K562 (cell line): ENCODE measurements at regions not wholly inside any gene's neighbourhood (a gene's known extent, or its start where the extent isn't known, plus 50 kb on each side); places are given as distances from the start of the nearest gene placed in this dataset.

ENCODE experiments used
- ATAC-seq: fragments of 200-7000 bp; cut with Tn5 transposase; 3 replicates; pipeline ENCODE4 v1.9.1; 2020; ENCODE audit warnings: moderate library complexity
- BruUV-seq: library from RNA; stranded (reverse); fragments of 400-500 nt; replicated peaks from 2 replicates; lab custom pipeline; 2021; lab: Mats Ljungman, UMichigan
- CTCF ChIA-PET: fragments of 300-600 bp; formaldehyde crosslinking; extraction: SDS; loops from one replicate; lab custom pipeline; 2021; ENCODE audit warnings: low intra/inter-chr PET ratio; lab: Yijun Ruan, JAX
- POLR2A ChIA-PET: fragments of 300-600, 350-650 bp; sonication (Branson Sonifier 250); formaldehyde crosslinking; extraction: SDS; loops from one replicate; lab custom pipeline; 2021; ENCODE audit warnings: antibody characterized with exemption, inconsistent platforms; lab: Yijun Ruan, JAX
- DNase-seq, 4 experiments: peaks; one replicate each; pipeline versions ENCODE4 v3.0.0 to v3.0.0-alpha.2; 2011 to 2018; ENCODE audit warnings: low spot score in 3 of 4, mixed read lengths in 3 of 4; ENCODE audit errors: extremely low read depth in 1 of 4
- FAIRE-seq: peaks from 2 replicates; lab custom pipeline; 2011; peaks lifted over from hg19 to GRCh38; lab: Jason Lieb, UNC
- H2AFZ ChIP-seq: 2 replicates; pipeline ENCODE4 v1.6.0; 2011; ENCODE audit warnings: low read depth, low read length, control low read depth, inconsistent platforms
- H3K27ac ChIP-seq: fragments of 200-600 bp; 3 replicates; pipeline ENCODE4 v1.8.0; 2011; ENCODE audit warnings: low read depth, mild to moderate bottlenecking, control low read depth, inconsistent platforms, low read length, moderate library complexity, mixed read lengths; ENCODE audit errors: extremely low read depth
- H3K27me3 ChIP-seq, 2 experiments: fragments of 300-600 bp in 1 of 2; 2 replicates in 1 of 2; 3 replicates in 1 of 2; pipeline versions ENCODE4 v1.6.0 to v1.8.0; 2011; ENCODE audit warnings: inconsistent platforms in 2 of 2, low read length in 2 of 2, mild to moderate bottlenecking in 1 of 2, mixed read lengths in 1 of 2, moderate library complexity in 1 of 2; ENCODE audit not compliant: control insufficient read depth in 2 of 2, insufficient read depth in 2 of 2
- H3K36me3 ChIP-seq: fragments of 300-600 bp; 3 replicates; pipeline ENCODE4 v1.8.0; 2011; ENCODE audit warnings: mild to moderate bottlenecking, low read length, inconsistent platforms; ENCODE audit not compliant: control insufficient read depth, insufficient read depth
- H3K4me1 ChIP-seq, 2 experiments: fragments of 200-600 bp in 1 of 2; replicated peaks in 1 of 2; 2 replicates in 1 of 2; 3 replicates in 1 of 2; pipeline versions ENCODE4 v1.5.1 to v1.8.0; 2011; ENCODE audit warnings: inconsistent platforms in 2 of 2, low read length in 2 of 2, mild to moderate bottlenecking in 1 of 2, mixed read lengths in 1 of 2, moderate library complexity in 1 of 2; ENCODE audit not compliant: control insufficient read depth in 2 of 2, insufficient read depth in 2 of 2
- H3K4me2 ChIP-seq: 2 replicates; pipeline ENCODE4 v1.6.1; 2011; ENCODE audit warnings: low read length, control low read depth, inconsistent platforms, mixed read lengths; ENCODE audit not compliant: insufficient read depth
- H3K4me3 ChIP-seq: fragments of 200-600 bp; sonication (generic), shearing (Covaris generic); 2 replicates; pipeline ENCODE4 v1.5.1; 2016; ENCODE audit warnings: control low read depth, inconsistent platforms
- H3K79me2 ChIP-seq: fragments of 200-600 bp; 3 replicates; pipeline ENCODE4 v1.8.0; 2011; ENCODE audit warnings: low read length, inconsistent platforms; ENCODE audit not compliant: control insufficient read depth, insufficient read depth
- H3K9ac ChIP-seq, 2 experiments: 2 replicates each; pipeline versions ENCODE4 v1.6.0 to v1.6.1; 2011; ENCODE audit warnings: low read depth in 2 of 2, low read length in 2 of 2, control low read depth in 1 of 2, inconsistent platforms in 1 of 2, mild to moderate bottlenecking in 1 of 2, mixed read lengths in 1 of 2; ENCODE audit not compliant: insufficient read depth in 1 of 2
- H3K9me1 ChIP-seq: one replicate; pipeline ENCODE4 v1.6.0; 2011; ENCODE audit warnings: inconsistent platforms, mild to moderate bottlenecking, low read length, moderate library complexity; ENCODE audit not compliant: control insufficient read depth, insufficient read depth
- H3K9me3 ChIP-seq: replicated peaks from 2 replicates; pipeline ENCODE4 v1.5.1; 2011; ENCODE audit warnings: low read depth, low read length, inconsistent platforms; ENCODE audit not compliant: control insufficient read depth, insufficient read depth
- H4K20me1 ChIP-seq: replicated peaks from 2 replicates; pipeline ENCODE4 v1.6.1; 2011; ENCODE audit warnings: low read length, inconsistent platforms, mixed read lengths; ENCODE audit not compliant: control insufficient read depth, insufficient read depth
- CTCF ChIP-seq, 3 experiments: IDR thresholded peaks in 2 of 3; conservative IDR thresholded peaks in 1 of 3; 2 replicates each; pipeline ENCODE4 v1.5.1; 2011 to 2012; ENCODE audit warnings: low read length in 3 of 3, mild to moderate bottlenecking in 3 of 3, control low read depth in 2 of 3, improper control_type of control experiment in 1 of 3, inconsistent platforms in 1 of 3, low read depth in 1 of 3, mixed read lengths in 1 of 3, moderate library complexity in 1 of 3; ENCODE audit not compliant: insufficient read depth in 2 of 3
- E2F1 ChIP-seq: sonication (generic); formaldehyde crosslinking; IDR thresholded peaks from 2 replicates; pipeline ENCODE4 v1.8.1; 2023; ENCODE audit warnings: mild to moderate bottlenecking, missing genetic modification reagents, moderate library complexity
- HMG20B ChIP-seq: fragments of 250-450 bp; sonication (Bioruptor Pico); IDR thresholded peaks from 2 replicates; pipeline ENCODE4 v1.5.0; 2021; ENCODE audit warnings: mild to moderate bottlenecking
- PHB2 ChIP-seq: fragments of 450-650 bp; IDR thresholded peaks from 2 replicates; pipeline ENCODE4 v1.6.1; 2017; ENCODE audit warnings: low read depth
- PTRF ChIP-seq: fragments of 450-650 bp; IDR thresholded peaks from 2 replicates; pipeline ENCODE4 v1.6.1; 2016; ENCODE audit warnings: mild to moderate bottlenecking, missing genetic modification characterization, missing compliant biosample characterization
- RAD21 ChIP-seq, 2 experiments: fragments of 250-450 bp in 1 of 2; fragments of 450-650 bp in 1 of 2; sonication (Bioruptor Pico) in 1 of 2; formaldehyde crosslinking in 1 of 2; IDR thresholded peaks in 1 of 2; conservative IDR thresholded peaks in 1 of 2; 2 replicates each; pipeline versions ENCODE4 v1.4.0 to v1.8.0; 2020 to 2022; ENCODE audit warnings: mild to moderate bottlenecking in 2 of 2, moderate library complexity in 1 of 2
- RBM14 ChIP-seq: fragments of 200-400 bp; formaldehyde crosslinking; IDR thresholded peaks from 2 replicates; pipeline ENCODE4 v1.6.1; 2018; ENCODE audit warnings: low read depth, mild to moderate bottlenecking, low read length, moderate library complexity, borderline replicate concordance; ENCODE audit not compliant: insufficient read depth
- TEAD2 ChIP-seq: fragments of 450-650 bp; IDR thresholded peaks from 2 replicates; pipeline ENCODE4 v1.6.1; 2016; ENCODE audit warnings: missing genetic modification characterization, control low read depth, missing compliant biosample characterization
- TSC22D4 ChIP-seq: fragments of 450-650 bp; IDR thresholded peaks from 2 replicates; pipeline ENCODE4 v1.6.1; 2016; ENCODE audit warnings: missing genetic modification characterization, missing biosample characterization, control low read depth
- ZNF717 ChIP-seq: fragments of 250-450 bp; sonication (Bioruptor Pico); IDR thresholded peaks from 2 replicates; pipeline ENCODE4 v1.5.0; 2021
- WGBS: fragments of 100-300 bp; shearing (Covaris generic); methylation state at CpG from one replicate; pipeline ENCODE4 v1.1.6; 2016; ENCODE audit warnings: low coverage, mixed read lengths; ENCODE audit not compliant: insufficient coverage; ENCODE audit errors: missing lambda C conversion rate; 5-methylcytosine and 5-hydroxymethylcytosine counted together
- in situ Hi-C: fragments of 300-500 bp; cut with MboI; formaldehyde crosslinking; loops from 4 replicates; pipeline ENCODE4 v1.15.0; 2018; ENCODE audit warnings: inconsistent platforms, mixed read lengths
- intact Hi-C: fragments of 100-400 bp; cut with micrococcal nuclease; formaldehyde crosslinking; loops from 2 replicates; pipeline ENCODE4 v1.14.2; 2022

- no peaks in the 10 kb centered on the region for H3K79me2 ChIP-seq
- FAIRE-seq (no peak), DNase-seq (no peak)
- no peaks in the 10 kb centered on the region for H3K9me1 ChIP-seq
- H3K4me2 ChIP-seq: no peak overlapping the region
- peaks cover 35% of the 10 kb centered on the region for H3K36me3 ChIP-seq
- TF ChIP-seq TSC22D4 (tag) (no peak), PTRF (tag) (no peak)
- TF ChIP-seq, all 486 proteins: peak for 0
- H3K4me3 ChIP-seq: no peak overlapping the region
- in situ Hi-C loops (no loop called here), intact Hi-C loops (no loop called here)
- 79% methylated on average over 8 of the region's 8 CpGs for WGBS
- H3K9ac ChIP-seq: no peak overlapping the region
- no peaks in the 10 kb centered on the region for H3K27me3 ChIP-seq
- BruUV-seq: TSS peak; percentile 55
- no peaks in the 10 kb centered on the region for H4K20me1 ChIP-seq
- CTCF ChIA-PET: no interaction called here
- H3K4me1 ChIP-seq: no peaks in the 10 kb centered on the region
- ATAC-seq: no peak
- POLR2A ChIA-PET: no interaction called here
- no peak overlapping the region for H2AFZ ChIP-seq
- no peak overlapping the region for H3K27ac ChIP-seq
- H3K9me3 ChIP-seq: no peaks in the 10 kb centered on the region
Observed at GRCh38 chr15:95825671-95826411, 504.7 kb upstream of the NR2F2 start.

- Histone ChIP-seq H3K36me3 (peaks cover 35% of the 10 kb centered on the region), H3K27me3 (no peaks in the 10 kb centered on the region), H2AFZ (no peak overlapping the region), H3K9me3 (no peaks in the 10 kb centered on the region), H3K4me3 (no peak overlapping the region), H3K27ac (no peak overlapping the region), H3K9ac (no peak overlapping the region), H3K4me2 (no peak overlapping the region), H3K9me1 (no peaks in the 10 kb centered on the region), H4K20me1 (no peaks in the 10 kb centered on the region), H3K79me2 (no peaks in the 10 kb centered on the region), H3K4me1 (no peaks in the 10 kb centered on the region)
- POLR2A ChIA-PET: no interaction called here
- intact Hi-C loops: no loop called here
- in situ Hi-C loops: no loop called here
- ATAC-seq: peak; percentile 51; the same call in 1 of the 3 replicates
- no peak for FAIRE-seq
- WGBS: 84% methylated on average over 8 of the region's 8 CpGs
- BruUV-seq: no TSS peak
- DNase-seq: peak in 1 of 4 experiments; percentile 9
- CTCF ChIA-PET: no interaction called here
- TF ChIP-seq RAD21 (CRISPR knock-in tag; conservative IDR thresholded peaks at IDR 0.05 in 1 of 2, IDR thresholded peaks at IDR 0.05 in 1 of 2): peak in 1 of 2 experiments; percentile 36; a peak in 2 of 4 replicates
- no peak for TF ChIP-seq PHB2
- no peak for TF ChIP-seq RBM14
- no peak for TF ChIP-seq E2F1 (CRISPR knock-in tag)
- TF ChIP-seq ZNF717 (CRISPR knock-in tag): no peak
- TF ChIP-seq TEAD2 (tag): no peak
- no peak for TF ChIP-seq HMG20B
- peak; percentile 27 to 39 (median 36); a peak in 4 of 6 replicates for TF ChIP-seq CTCF (IDR thresholded peaks at IDR 0.05 in 2 of 3, conservative IDR thresholded peaks at IDR 0.05 in 1 of 3; ENCODE audit: insufficient read depth in 2 of 3, low read depth in 1 of 3, low read length in 3 of 3)
Observed at GRCh38 chr15:95826412-95827195, 503.9 kb upstream of the NR2F2 start.
